Fibroblast of lung (primary cell): ENCODE measurements at regions not wholly inside any gene's neighbourhood (a gene's known extent, or its start where the extent isn't known, plus 50 kb on each side); places are given as distances from the start of the nearest gene placed in this dataset.

Experiments
- EZH2 ChIP-seq: IDR thresholded peaks from 2 replicates; pipeline ENCODE4 v1.5.1; 2012; ENCODE audit warnings: low read length, control low read depth, mild to moderate bottlenecking; ENCODE audit errors: missing control alignments
- TF ChIP-seq, protein P1 (sequence below), 2 donors: IDR thresholded peaks in 1 of 2; conservative IDR thresholded peaks in 1 of 2; 1 replicate in 1 of 2; 2 replicates in 1 of 2; pipeline ENCODE4 v1.5.1; 2011 to 2012; ENCODE audit warnings: low read length in 2 of 2, control low read depth in 1 of 2, inconsistent platforms in 1 of 2, low read depth in 1 of 2, mild to moderate bottlenecking in 1 of 2

DNA sequence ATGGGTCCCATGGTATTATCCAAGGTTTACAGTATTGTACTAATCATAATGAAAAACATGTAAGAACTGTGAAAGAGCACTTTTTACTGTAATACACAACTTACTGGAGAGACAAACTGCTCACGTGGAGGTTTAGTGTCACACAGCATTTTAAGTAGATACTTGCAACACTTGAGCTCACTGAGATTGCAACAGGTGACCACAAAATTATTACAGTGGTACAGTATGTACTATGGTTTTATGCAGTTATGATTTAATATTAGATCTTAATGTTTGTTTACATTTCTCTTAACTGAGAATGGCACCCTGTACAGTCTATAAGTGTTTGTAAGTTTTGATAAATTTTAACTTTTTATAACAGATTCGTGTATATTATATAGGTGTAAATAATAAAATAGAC is 118.6 kb upstream of the SKOR2 start:
- TF ChIP-seq, protein P1, sequence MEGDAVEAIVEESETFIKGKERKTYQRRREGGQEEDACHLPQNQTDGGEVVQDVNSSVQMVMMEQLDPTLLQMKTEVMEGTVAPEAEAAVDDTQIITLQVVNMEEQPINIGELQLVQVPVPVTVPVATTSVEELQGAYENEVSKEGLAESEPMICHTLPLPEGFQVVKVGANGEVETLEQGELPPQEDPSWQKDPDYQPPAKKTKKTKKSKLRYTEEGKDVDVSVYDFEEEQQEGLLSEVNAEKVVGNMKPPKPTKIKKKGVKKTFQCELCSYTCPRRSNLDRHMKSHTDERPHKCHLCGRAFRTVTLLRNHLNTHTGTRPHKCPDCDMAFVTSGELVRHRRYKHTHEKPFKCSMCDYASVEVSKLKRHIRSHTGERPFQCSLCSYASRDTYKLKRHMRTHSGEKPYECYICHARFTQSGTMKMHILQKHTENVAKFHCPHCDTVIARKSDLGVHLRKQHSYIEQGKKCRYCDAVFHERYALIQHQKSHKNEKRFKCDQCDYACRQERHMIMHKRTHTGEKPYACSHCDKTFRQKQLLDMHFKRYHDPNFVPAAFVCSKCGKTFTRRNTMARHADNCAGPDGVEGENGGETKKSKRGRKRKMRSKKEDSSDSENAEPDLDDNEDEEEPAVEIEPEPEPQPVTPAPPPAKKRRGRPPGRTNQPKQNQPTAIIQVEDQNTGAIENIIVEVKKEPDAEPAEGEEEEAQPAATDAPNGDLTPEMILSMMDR (conservative IDR thresholded peaks at IDR 0.05 in 1 of 2, IDR thresholded peaks at IDR 0.05 in 1 of 2; ENCODE audit: low read depth in 1 of 2, low read length in 2 of 2): no peak
- no peak for TF ChIP-seq EZH2
